ENCODE measurements at regions not wholly inside any gene's neighbourhood (a gene's known extent, or its start where the extent isn't known, plus 50 kb on each side); places are given as distances from the start of the nearest gene placed in this dataset.
"Not testable (repeated sequence)": the region's sequence is repeated elsewhere in the genome, so short reads cannot be mapped to it uniquely, and the experiment has no call there.

DNA sequence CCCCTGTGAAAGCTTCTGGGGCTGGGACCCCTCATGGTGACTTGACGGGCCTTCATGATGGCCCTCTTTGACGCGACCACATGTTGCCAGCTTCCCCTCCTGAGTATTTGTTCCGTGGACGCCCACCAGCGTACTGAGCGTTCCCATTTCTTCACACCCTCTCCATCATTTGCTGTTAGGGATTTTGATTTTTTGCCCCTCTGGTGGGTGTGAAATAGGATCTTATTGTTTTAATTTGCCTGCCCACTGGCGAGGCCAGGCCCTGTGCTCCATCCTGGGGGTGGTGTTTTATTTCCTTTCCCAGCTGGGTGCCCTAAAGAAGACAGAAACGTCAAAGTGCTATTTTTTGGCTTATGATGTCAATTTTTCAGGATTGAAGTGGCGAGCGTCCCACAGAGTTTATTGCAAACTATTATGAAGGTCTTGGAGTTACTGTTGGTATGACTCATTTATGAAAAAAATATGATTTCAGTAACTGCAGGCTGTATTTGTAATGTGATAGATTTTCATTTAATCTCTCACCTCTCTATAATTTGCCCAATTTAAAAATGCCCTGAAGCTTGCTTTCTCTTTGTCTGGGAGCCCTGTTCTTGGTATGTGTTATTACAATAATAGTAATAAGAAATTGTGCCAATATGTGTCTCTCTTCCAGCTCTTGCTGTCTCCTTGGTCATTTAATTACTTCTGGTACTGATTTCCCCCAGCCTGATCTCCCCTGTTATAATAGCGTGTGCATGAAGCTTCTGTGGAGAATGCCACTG, 99.6 kb downstream of the SLC25A47 start:
- DNase-seq: no peak

DNA sequence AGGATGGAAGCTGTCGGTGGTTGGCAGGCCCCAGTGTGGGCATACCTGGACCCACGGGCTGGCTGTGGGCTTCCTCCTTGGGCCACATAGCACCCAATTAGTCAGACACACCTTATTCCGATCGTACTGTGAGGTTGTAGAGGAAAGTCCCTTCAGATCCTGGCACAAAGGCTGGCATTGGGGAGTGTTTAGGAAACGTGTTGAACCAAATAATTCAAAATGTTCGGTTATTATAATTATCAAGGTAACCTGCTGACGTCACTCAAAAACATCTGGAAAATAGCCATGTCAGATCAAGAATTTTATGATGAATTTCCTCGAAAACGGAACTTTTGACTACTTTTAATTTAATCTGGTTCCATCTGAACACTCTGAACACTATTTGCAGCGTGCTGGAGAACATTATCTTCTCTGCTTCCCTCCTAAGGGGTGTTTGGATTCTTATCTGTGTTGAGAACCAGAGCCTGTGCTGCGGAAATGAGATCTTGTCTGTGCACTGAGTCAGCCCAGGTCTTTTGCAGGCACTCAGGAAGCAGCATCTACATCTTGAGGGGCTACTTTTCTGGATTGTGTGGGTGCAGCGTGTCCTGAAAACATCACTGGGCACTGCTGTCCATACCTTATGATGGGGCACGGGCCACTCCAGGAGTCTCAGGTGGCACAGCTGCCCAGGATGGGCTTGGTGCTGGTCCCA, 100.3 kb downstream of the SLC25A47 start:
- DNase-seq: no peak

DNA sequence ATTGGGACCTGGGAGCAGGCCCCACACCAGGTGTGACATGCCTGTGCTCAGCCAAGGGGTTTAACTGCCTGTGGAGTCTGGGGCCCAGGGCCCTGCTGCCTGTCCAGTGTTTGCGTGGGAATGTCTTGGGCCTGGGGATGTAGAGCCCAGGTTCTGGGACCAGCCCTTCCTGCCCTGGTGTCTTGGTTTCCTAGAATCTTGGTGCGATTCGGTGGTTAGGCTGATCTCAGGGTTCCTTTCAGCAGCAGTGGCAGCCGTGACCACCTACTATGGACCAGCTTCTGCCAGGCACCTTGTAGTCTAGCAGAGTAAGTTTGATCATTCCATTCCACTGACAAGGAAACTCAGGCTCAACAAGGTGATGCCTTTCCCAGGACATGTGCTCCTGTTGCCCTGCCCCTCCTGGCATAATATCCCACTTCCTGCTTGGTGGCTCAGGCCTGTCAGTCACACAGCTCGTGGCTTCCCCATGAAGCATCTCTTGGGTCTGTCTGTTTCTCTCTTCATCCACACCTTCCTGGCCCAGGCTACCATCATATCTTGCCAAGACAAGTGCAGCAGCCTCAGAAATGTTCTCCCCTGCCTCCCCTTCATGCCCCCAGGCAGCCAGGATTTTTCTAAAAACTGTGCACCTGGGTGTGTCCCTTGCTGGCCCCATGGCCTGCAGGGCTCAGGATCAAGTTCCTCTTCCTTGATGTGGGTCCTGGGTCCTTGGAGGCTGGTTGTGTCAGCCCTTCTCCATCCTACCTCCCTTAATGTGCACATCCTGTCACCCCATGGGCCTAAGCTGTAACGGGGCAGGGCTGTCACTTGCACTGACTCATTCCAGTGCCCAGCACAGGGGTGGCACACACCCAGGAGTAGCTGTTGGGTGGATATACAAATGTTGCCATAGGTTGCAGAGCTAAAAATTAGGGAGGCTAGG, 101.6 kb downstream of the SLC25A47 start:
- DNase-seq: no peak

DNA sequence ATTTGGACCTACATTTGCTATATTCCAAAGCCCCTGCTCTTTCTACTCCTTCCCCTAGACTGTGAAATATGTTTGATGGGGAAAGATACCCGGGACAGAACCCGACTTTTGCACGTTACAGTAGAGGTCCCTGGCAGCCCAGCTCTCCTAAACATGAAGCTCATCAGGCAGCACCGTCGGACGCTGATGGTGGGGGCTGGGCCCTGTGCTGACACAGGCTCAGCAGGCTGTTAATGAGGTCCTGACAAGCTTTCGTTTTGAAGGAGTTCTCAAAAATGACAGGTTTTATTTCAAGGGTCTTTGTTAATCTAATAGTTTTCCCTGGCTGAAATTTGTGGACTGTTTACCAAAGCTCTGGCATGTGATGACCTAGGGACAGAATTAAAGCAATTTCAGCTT, 102.3 kb downstream of the SLC25A47 start:
- no peak for DNase-seq

DNA sequence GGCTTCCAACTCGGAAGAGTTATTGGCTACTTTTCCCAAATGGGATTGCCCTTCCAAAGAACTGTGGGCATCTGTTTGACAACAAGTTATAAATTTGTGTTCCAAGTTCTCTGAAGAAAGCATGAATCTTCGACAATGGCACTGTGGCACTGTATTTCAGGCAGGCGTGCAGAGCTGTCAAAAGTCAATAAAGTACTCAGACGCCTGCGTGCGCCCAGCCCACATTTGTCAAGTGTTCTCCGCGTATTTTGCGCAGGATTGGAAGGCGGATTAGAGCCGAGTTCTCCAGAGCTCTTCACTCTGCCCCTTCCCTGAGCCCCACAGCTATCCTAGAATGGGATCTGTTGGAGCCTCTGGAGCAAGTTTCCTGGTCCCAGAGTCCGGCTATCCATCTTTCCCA, 103.2 kb downstream of the SLC25A47 start:
- DNase-seq: no peak

- no peak for DNase-seq
Measured at GRCh38 chr14:100427166-100427565, 104.0 kb downstream of the SLC25A47 start.

DNA sequence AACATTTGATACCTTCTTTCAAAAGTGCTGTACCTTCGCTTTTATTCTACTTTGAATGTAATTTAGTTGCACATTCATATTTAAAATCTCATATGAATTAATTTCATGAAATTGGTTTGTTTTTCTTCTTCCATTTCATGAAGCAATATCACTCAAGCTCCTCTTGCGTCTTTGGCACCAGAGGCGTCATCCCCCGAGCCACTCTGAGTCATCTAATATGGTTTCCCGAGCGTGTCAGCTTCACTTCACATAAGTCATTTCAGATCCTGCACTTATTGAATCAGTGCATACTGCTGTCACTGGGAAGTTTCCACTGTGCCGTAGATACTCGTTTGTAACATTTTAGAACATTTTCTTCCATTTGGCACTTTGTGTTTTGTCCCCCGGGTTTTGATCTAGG, 105.6 kb downstream of the SLC25A47 start:
- DNase-seq: no peak

DNA sequence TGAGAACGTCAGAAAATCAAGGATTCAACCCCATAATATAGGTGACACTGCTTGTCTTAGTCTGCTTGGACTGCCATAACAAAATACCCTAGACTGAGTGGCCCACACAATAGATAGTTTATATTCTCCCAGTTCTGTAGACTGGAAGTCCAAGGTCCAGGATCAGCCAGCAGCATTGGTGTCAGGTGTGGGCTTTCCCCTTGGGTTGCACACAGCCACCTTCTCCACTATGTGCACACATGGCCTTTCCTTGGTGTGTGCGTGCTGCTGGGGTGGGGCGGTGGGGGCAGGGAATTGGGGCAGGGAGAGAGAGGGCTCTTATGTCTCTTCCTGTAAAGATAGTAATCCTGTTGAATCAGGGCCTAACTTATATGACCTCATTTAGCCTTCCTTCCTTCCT, 106.4 kb downstream of the SLC25A47 start:
- no peak for DNase-seq

DNA sequence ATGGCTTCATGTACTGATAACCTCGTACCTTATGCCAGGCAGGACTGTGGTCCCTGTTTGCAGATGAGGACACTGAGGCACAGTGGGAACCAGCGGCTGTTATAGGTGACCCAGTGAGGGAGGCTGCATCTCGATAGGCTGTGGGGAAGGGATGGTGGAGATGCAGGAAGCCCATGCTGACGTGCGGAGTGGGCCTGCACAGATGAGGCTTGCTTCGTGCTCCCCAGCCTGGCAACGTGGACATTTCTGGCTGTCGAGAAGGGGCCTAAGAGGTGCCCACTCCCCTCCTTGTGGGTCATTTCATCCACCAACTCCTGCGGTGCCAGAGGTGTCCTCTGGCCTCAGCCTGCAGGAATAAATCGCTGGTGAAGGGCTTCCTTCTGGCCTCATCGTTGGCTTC, 107.4 kb downstream of the SLC25A47 start:
- no peak for DNase-seq

DNA sequence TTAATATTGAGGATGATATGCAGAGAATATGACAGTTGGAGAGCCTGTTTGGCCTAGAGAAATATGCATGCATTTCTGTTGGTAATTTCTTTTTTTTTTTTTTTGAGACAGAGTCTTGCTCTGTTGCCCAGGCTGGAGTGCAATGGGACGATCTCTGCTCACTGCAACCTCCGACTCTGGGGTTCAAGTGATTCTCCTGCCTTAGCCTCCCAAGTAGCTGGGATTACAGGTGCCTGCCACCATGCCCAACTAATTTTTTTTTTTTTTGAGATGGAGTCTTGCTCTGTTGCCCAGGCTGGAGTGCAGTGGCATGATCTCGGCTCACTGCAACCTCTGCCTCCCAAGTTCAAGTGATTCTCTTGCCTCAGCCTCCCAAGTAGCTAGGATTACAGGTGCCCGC, 108.3 kb downstream of the SLC25A47 start:
- not testable (repeated sequence) for DNase-seq

DNA sequence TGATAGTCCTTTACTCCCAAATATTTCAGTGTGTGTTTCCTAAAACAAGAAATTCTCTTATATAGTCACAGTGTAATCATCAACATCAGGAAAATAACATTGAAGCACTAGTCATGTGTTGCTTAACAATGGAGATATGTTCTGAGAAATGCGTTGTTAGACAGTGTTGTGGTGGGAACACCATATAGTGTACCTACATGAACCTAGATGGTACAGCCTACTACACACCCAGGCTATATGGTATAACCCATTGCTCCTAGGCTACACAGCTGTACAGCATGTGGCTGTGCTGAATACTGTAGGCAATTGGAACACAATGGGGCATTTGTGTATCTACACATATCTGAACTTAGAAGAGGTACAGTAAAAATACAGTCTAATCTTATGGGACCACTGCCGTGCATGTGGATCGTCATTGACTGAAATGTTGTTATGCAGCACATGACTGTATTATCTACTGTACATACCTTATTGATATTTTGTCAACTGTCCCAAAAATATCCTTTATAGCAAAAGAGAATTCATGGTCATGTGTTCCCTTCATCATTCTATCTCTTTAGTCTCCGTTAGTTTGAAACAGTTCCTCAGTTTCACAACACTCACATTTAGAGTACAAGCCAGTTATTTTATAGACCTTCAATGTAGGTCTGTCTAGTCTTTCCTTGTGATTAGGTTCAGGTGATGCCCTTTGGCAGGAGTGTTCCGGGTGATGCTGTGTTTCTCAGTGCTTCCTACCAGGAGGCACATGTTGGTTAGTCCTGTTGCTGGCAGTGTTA, 109.7 kb downstream of the SLC25A47 start:
- DNase-seq: no peak

- no peak for DNase-seq
Measured at GRCh38 chr14:100433428-100433814, 110.3 kb downstream of the SLC25A47 start.

GRCh38 chr14:100434033-100434601, 111.0 kb downstream of the SLC25A47 start:
- DNase-seq: no peak

DNA sequence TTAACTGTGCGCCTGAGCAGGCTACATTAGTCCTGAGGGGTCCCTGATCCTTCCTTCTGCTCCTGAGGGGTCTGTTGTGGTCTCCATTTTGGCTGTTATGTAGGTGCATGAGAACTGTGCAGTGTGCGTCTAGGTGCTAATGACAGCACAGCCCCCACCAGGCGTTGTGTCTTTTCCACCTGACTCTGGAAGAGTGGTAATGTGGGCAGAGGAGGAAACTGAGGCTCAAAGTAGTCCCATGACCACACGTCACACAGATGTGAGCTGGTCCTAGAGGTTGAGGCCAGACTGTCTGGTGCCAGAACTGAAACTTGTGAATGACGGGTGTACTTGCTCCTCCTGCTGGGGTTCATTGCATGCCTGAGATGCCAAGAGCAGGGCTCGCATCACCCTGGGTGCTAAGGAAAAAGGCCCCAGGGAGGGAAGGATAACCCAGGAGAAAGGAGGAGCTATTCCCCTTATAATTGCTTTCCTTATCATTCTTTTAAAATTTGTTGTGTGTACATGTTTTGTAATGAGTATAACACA, 111.8 kb downstream of the SLC25A47 start:
- DNase-seq: no peak

- DNase-seq: no peak
Measured at GRCh38 chr14:100435459-100435858, 112.3 kb downstream of the SLC25A47 start.

DNA sequence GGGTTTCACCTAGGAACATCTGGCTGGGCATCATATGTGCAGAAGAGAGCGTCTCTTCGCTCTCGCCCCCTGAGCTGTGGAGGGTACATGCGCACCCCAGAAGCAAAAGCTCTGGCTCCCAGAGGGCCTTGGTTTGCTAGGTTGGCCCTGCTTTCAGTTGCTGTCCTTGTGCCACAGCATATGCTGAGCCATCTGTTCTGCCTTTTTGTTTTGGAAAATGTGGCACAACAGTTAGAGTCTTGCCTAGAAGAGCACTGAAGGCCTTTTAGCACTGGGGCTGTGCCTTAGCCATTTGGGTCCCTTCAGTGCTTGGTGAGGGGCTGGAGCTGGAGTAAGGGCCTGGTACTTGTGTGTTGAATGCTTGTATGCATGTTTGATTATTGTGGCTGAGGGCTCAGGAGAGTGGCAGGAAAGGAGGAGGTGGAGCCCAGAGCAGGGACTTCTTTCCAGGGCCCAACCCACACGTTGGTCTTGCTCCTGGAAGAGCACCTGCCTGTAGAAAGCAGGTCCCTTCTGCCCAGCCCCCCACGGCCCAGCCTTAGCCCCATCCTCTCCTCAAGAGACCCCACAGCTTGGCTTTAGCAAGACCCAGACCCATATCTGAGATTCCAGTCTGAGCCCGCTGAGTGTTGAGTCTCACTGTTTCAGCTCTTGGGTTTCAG, 113.7 kb downstream of the SLC25A47 start:
- no peak for DNase-seq

DNA sequence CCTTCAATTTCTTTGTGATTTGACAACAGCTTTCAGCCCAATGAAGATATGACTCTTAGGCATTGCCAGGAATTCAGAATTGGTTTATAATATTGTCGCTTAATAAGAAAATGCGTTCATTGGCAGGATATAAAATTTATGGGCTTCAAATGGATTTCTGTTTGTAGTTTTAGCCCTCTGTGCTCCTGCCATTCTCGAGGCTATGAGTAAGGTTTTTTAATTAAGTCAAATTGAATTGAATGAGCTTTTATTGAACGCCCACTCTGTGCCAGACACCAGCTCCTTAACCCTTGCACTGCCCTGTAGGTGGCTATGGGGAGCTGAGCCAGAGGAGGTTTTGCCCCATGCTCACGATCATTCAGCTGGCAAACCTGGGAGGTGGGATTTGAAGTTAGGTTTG, 115.1 kb downstream of the SLC25A47 start:
- no peak for DNase-seq

DNA sequence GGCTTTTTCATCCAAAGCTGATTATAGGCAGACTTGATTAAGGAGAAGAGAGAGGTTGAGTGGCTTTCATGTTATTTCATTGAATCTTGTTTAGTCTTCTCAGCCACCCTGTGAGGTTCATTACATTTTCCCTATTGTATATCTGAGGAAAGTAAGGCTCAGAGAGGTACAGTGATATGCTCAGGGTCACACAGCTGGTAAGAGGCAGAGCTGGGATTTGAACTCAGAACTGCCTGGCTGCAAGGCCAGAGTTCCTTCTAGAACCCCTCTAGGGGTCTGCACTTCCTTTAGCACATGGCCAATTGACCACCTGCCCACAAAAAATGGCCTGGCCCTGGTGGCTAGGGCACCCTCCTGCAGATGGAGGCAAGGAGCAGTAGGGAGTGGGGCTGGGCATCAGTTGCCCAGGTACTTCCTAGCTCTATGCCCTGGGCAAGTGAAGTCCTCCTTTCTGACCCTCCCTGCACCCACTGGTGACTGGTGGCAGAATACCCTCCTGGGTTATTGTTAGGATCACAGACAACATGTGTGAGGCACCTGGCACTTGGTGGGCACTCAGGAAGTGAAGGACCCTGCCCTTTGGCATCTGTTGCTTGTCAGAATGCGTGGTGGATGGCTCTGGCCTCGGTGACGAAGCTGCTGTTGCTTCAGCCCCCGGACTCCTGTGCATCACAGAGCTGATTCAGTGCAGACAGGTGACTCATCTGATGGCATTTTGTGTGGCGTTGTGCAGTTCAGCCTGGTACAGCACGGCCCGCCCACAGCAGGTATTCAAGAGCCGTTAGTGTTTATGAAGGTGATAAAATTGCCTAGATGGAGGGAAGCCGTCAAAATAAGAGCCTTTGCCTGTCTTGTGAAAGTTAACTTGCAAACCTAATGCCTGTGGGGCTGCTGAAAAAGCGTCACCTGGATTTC, 115.8 kb downstream of the SLC25A47 start:
- DNase-seq: no peak

- DNase-seq: no peak
Measured at GRCh38 chr14:100439781-100440180, 116.6 kb downstream of the SLC25A47 start.

GRCh38 chr14:100440207-100440631, 117.1 kb downstream of the SLC25A47 start:
- DNase-seq: peak; percentile 19

Measured in CD4-positive, alpha-beta T cell treated with Interleukin-17A for 1 hour (primary cell).